H9 (cell line): ENCODE measurements at regions not wholly inside any gene's neighbourhood (a gene's known extent, or its start where the extent isn't known, plus 50 kb on each side); places are given as distances from the start of the nearest gene placed in this dataset.

Experiments used
- DNase-seq: peaks from one replicate; pipeline ENCODE4 v3.0.0-alpha.2; 2017
- H2AFZ ChIP-seq: one replicate; pipeline ENCODE4 v1.6.1; 2013; ENCODE audit warnings: mild to moderate bottlenecking, low read length, control low read depth, moderate library complexity
- H2AK5ac ChIP-seq: 2 replicates; pipeline ENCODE4 v1.6.1; 2013; ENCODE audit warnings: low read length, control low read depth, mixed read lengths; ENCODE audit not compliant: insufficient read length
- H2BK120ac ChIP-seq: one replicate; pipeline ENCODE4 v1.6.1; 2013; ENCODE audit warnings: low read depth, mild to moderate bottlenecking, low read length, control low read depth, inconsistent platforms; ENCODE audit not compliant: poor library complexity, severe bottlenecking
- H2BK12ac ChIP-seq: 2 replicates; pipeline ENCODE4 v1.6.1; 2013; ENCODE audit warnings: low read length, control low read depth, mixed read lengths, low read depth; ENCODE audit not compliant: insufficient read length
- H2BK15ac ChIP-seq: 2 replicates; pipeline ENCODE4 v1.6.1; 2013; ENCODE audit warnings: low read depth, low read length, control low read depth
- H2BK20ac ChIP-seq: one replicate; pipeline ENCODE4 v1.6.1; 2013; ENCODE audit warnings: low read depth, mild to moderate bottlenecking, low read length, control low read depth, inconsistent platforms; ENCODE audit not compliant: poor library complexity, severe bottlenecking
- H2BK5ac ChIP-seq: 2 replicates; pipeline ENCODE4 v1.6.1; 2013; ENCODE audit warnings: low read length, control low read depth, mixed read lengths; ENCODE audit not compliant: insufficient read length
- H3K14ac ChIP-seq: 2 replicates; pipeline ENCODE4 v1.6.1; 2013; ENCODE audit warnings: low read length, control low read depth; ENCODE audit not compliant: insufficient read depth
- H3K18ac ChIP-seq: 2 replicates; pipeline ENCODE4 v1.6.1; 2013; ENCODE audit warnings: low read depth, mild to moderate bottlenecking, mixed read lengths, low read length, control low read depth; ENCODE audit not compliant: insufficient read length
- H3K23ac ChIP-seq: 2 replicates; pipeline ENCODE4 v1.6.1; 2013; ENCODE audit warnings: low read length, control low read depth, mixed read lengths, low read depth; ENCODE audit not compliant: insufficient read length
- H3K23me2 ChIP-seq: 2 replicates; pipeline ENCODE4 v1.6.1; 2013; ENCODE audit warnings: low read depth, mild to moderate bottlenecking, mixed read lengths, low read length, control low read depth; ENCODE audit not compliant: insufficient read length, poor library complexity, severe bottlenecking
- H3K27ac ChIP-seq: 2 replicates; pipeline ENCODE4 v1.5.1; 2013; ENCODE audit warnings: low read length, control low read depth, mixed read lengths, low read depth; ENCODE audit not compliant: insufficient read length
- H3K27me3 ChIP-seq: 2 replicates; pipeline ENCODE4 v1.6.1; 2013; ENCODE audit warnings: low read length, control low read depth, inconsistent platforms; ENCODE audit not compliant: insufficient read depth
- H3K4ac ChIP-seq: 2 replicates; pipeline ENCODE4 v1.6.1; 2013; ENCODE audit warnings: low read depth, mild to moderate bottlenecking, control low read depth, inconsistent platforms, low read length, moderate library complexity
- H3K4me1 ChIP-seq: 2 replicates; pipeline ENCODE4 v1.6.1; 2013; ENCODE audit warnings: low read length, control low read depth, inconsistent platforms; ENCODE audit not compliant: insufficient read depth
- H3K4me2 ChIP-seq: 2 replicates; pipeline ENCODE4 v1.6.1; 2013; ENCODE audit warnings: low read length, control low read depth, mixed read lengths; ENCODE audit not compliant: insufficient read length, insufficient read depth
- H3K56ac ChIP-seq: 2 replicates; pipeline ENCODE4 v1.6.1; 2013; ENCODE audit warnings: low read depth, mild to moderate bottlenecking, mixed read lengths, low read length, control low read depth; ENCODE audit not compliant: insufficient read length
- H3K79me1 ChIP-seq: 2 replicates; pipeline ENCODE4 v1.6.1; 2013; ENCODE audit warnings: low read depth, mild to moderate bottlenecking, moderate library complexity, low read length, control low read depth, inconsistent platforms; ENCODE audit not compliant: insufficient read depth, poor library complexity, severe bottlenecking
- H3K79me2 ChIP-seq: 2 replicates; pipeline ENCODE4 v1.6.1; 2013; ENCODE audit warnings: low read length, control low read depth, inconsistent platforms; ENCODE audit not compliant: insufficient read depth
- H3K9ac ChIP-seq: 2 replicates; pipeline ENCODE4 v1.6.1; 2013; ENCODE audit warnings: low read length, control low read depth, mixed read lengths; ENCODE audit not compliant: insufficient read length; ENCODE audit errors: extremely low read depth
- H3K9me3 ChIP-seq: one replicate; pipeline ENCODE4 v1.6.1; 2013; ENCODE audit warnings: low read depth, low read length, inconsistent platforms; ENCODE audit not compliant: control insufficient read depth
- H3T11ph ChIP-seq: one replicate; pipeline ENCODE4 v1.6.1; 2013; ENCODE audit warnings: mild to moderate bottlenecking, low read length, control low read depth, inconsistent platforms
- H4K20me1 ChIP-seq: one replicate; pipeline ENCODE4 v1.6.1; 2013; ENCODE audit not compliant: control insufficient read depth, insufficient read length, insufficient read depth
- H4K5ac ChIP-seq: 2 replicates; pipeline ENCODE4 v1.6.1; 2013; ENCODE audit warnings: low read depth, mild to moderate bottlenecking, mixed read lengths, low read length, control low read depth; ENCODE audit not compliant: insufficient read length
- H4K8ac ChIP-seq: replicated peaks from 2 replicates; pipeline ENCODE4 v1.6.1; 2013; ENCODE audit warnings: low read length, control low read depth, mixed read lengths, low read depth; ENCODE audit not compliant: insufficient read length
- H4K91ac ChIP-seq: 2 replicates; pipeline ENCODE4 v1.6.1; 2013; ENCODE audit warnings: low read depth, mild to moderate bottlenecking, moderate library complexity, mixed read lengths, low read length, control low read depth; ENCODE audit not compliant: insufficient read length
- H3K27ac Mint-ChIP-seq, 3 experiments: 2 replicates in 2 of 3; 3 replicates in 1 of 3; pipeline ENCODE4 v1.8.0; 2020 to 2021; ENCODE audit warnings: mixed read lengths in 3 of 3, mild to moderate bottlenecking in 1 of 3, moderate library complexity in 1 of 3
- H3K27me3 Mint-ChIP-seq: 2 replicates; pipeline ENCODE4 v1.8.0; 2021; ENCODE audit warnings: low read depth, mild to moderate bottlenecking, moderate library complexity, mixed read lengths
- H3K36me3 Mint-ChIP-seq, 3 experiments: 2 replicates in 2 of 3; 3 replicates in 1 of 3; pipeline ENCODE4 v1.8.0; 2020 to 2021; ENCODE audit warnings: low read depth in 3 of 3, mixed read lengths in 3 of 3; ENCODE audit not compliant: insufficient read depth in 1 of 3
- H3K4me1 Mint-ChIP-seq, 2 experiments: 2 replicates each; pipeline ENCODE4 v1.8.0; 2020; ENCODE audit warnings: mixed read lengths in 2 of 2
- H3K4me3 Mint-ChIP-seq, 2 experiments: 2 replicates in 1 of 2; 3 replicates in 1 of 2; pipeline ENCODE4 v1.8.0; 2020 to 2021; ENCODE audit warnings: mild to moderate bottlenecking in 2 of 2, mixed read lengths in 2 of 2, moderate library complexity in 1 of 2
- H3K9me3 Mint-ChIP-seq, 2 experiments: 2 replicates in 1 of 2; 3 replicates in 1 of 2; pipeline ENCODE4 v1.8.0; 2020; ENCODE audit warnings: mild to moderate bottlenecking in 2 of 2, mixed read lengths in 2 of 2, moderate library complexity in 1 of 2
- WGBS: extraction: QIAGEN DNeasy Blood & Tissue Kit; methylation state at CpG from one replicate; pipeline ENCODE4 v1.1.7; 2013; ENCODE audit warnings: missing lambda C conversion rate, low lambda C conversion rate, mixed read lengths; ENCODE audit not compliant: insufficient read length; ENCODE audit errors: extremely low coverage; 5-methylcytosine and 5-hydroxymethylcytosine counted together
- TF ChIP-seq, protein P1 (sequence below): fragments of 200-600 bp; sonication (generic); conservative IDR thresholded peaks from 3 replicates; pipeline ENCODE4 v1.8.0; 2021; ENCODE audit warnings: antibody characterized with exemption, mild to moderate bottlenecking

DNA sequence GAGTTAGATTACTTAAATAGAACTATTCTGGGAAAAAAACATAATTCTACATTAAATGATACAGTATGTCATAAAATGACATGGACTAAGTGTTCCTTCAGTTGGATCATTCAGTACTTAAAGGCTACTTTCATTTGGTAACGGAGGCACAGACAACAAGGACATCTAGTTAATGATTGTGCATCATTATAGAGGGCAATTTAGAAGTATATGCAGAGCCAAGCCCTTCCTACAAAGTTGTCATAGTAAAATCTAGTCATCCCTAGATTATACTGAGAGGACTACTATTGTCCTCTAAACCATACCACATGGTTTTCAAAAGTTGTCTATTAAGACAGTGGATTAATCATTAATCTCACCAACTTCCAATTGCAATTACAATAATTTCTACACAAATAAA is 53.9 kb upstream of the STXBP5 start:
- H3K9me3 Mint-ChIP-seq, result no peaks in the 10 kb centered on the region
- no peak overlapping the region for H3K27ac Mint-ChIP-seq
- no CpG with 5 or more reads among the region's 1 CpG for WGBS

More for the DNA sequence above, 53.9 kb upstream of the STXBP5 start:
- TF ChIP-seq, protein P1, sequence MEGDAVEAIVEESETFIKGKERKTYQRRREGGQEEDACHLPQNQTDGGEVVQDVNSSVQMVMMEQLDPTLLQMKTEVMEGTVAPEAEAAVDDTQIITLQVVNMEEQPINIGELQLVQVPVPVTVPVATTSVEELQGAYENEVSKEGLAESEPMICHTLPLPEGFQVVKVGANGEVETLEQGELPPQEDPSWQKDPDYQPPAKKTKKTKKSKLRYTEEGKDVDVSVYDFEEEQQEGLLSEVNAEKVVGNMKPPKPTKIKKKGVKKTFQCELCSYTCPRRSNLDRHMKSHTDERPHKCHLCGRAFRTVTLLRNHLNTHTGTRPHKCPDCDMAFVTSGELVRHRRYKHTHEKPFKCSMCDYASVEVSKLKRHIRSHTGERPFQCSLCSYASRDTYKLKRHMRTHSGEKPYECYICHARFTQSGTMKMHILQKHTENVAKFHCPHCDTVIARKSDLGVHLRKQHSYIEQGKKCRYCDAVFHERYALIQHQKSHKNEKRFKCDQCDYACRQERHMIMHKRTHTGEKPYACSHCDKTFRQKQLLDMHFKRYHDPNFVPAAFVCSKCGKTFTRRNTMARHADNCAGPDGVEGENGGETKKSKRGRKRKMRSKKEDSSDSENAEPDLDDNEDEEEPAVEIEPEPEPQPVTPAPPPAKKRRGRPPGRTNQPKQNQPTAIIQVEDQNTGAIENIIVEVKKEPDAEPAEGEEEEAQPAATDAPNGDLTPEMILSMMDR, result no peak
- Histone ChIP-seq H3K14ac (no peak overlapping the region), H3K27ac (no peak overlapping the region), H3K56ac (no peak overlapping the region), H2BK5ac (no peak overlapping the region), H2BK120ac (no peak overlapping the region), H3K4me1 (no peaks in the 10 kb centered on the region), H2AK5ac (no peak overlapping the region), H2BK20ac (no peak overlapping the region), H3K79me2 (no peaks in the 10 kb centered on the region), H3K23me2 (no peaks in the 10 kb centered on the region), H4K91ac (no peak overlapping the region), H3K9ac (no peak overlapping the region), H4K5ac (no peak overlapping the region), H3T11ph (no peak overlapping the region), H3K9me3 (no peaks in the 10 kb centered on the region), H3K18ac (no peak overlapping the region), H2BK15ac (no peak overlapping the region), H3K4ac (no peak overlapping the region), H2AFZ (no peak overlapping the region), H3K4me2 (no peak overlapping the region), H3K79me1 (no peaks in the 10 kb centered on the region), H3K27me3 (no peaks in the 10 kb centered on the region), H2BK12ac (no peak overlapping the region), H4K8ac (no peak overlapping the region), H4K20me1 (no peaks in the 10 kb centered on the region), H3K23ac (no peak overlapping the region)
- no peak for DNase-seq
- H3K27me3 Mint-ChIP-seq, result no peaks in the 10 kb centered on the region; the same call in 1 of the 2 replicates
- H3K4me3 Mint-ChIP-seq, result no peak overlapping the region
- H3K4me1 Mint-ChIP-seq, result no peaks in the 10 kb centered on the region
- no peaks in the 10 kb centered on the region for H3K36me3 Mint-ChIP-seq
